ENCODE measurements at regions not wholly inside any gene's neighbourhood (a gene's known extent, or its start where the extent isn't known, plus 50 kb on each side); places are given as distances from the start of the nearest gene placed in this dataset.

DNA sequence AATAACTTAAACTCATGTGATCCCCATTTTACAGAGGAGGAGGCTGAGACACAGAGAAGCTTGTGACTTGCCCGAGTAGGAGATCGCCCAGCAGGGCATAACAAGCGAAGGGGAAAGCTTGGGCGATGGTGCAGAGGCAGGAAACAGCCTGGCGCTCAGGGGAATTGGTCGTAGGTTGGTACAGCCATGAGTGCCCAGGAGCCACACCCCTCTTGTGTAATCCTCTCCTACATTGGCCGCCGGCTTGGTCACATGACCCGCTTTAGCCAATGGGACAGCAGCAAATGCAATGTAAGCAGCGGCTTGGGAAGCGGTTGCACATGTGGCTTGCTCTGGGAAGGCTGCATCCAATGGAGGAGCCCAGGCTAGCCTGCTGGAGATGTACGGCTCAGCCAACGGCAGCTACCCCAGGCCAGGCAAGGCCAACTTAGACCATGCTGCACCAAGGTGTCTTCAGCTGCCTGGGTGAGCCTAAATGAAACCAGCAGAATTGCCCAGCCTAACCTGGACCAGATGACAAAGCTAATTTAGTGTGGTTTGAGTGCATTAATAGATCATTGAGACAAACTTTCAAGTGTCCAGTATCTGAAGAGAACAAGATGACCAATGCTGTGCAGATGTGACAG, 50.3 kb upstream of the SLC6A6 start:
- TF ChIP-seq, protein P1, sequence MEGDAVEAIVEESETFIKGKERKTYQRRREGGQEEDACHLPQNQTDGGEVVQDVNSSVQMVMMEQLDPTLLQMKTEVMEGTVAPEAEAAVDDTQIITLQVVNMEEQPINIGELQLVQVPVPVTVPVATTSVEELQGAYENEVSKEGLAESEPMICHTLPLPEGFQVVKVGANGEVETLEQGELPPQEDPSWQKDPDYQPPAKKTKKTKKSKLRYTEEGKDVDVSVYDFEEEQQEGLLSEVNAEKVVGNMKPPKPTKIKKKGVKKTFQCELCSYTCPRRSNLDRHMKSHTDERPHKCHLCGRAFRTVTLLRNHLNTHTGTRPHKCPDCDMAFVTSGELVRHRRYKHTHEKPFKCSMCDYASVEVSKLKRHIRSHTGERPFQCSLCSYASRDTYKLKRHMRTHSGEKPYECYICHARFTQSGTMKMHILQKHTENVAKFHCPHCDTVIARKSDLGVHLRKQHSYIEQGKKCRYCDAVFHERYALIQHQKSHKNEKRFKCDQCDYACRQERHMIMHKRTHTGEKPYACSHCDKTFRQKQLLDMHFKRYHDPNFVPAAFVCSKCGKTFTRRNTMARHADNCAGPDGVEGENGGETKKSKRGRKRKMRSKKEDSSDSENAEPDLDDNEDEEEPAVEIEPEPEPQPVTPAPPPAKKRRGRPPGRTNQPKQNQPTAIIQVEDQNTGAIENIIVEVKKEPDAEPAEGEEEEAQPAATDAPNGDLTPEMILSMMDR (IDR thresholded peaks at IDR 0.05), result no peak
- intact Hi-C loops (cut with DNase I), result no loop called here
- no peak for ATAC-seq

More for the DNA sequence above, 50.3 kb upstream of the SLC6A6 start:
- no peak for DNase-seq
- Histone ChIP-seq H3K9me3 (no peaks in the 10 kb centered on the region), H3K4me3 (no peak overlapping the region), H3K27me3 (no peaks in the 10 kb centered on the region), H3K36me3 (no peaks in the 10 kb centered on the region), H3K27ac (no peak overlapping the region), H3K4me1 (no peaks in the 10 kb centered on the region)

Measured in upper lobe of right lung (tissue), 1 donor.